ENCODE measurements at regions not wholly inside any gene's neighbourhood (a gene's known extent, or its start where the extent isn't known, plus 50 kb on each side); places are given as distances from the start of the nearest gene placed in this dataset.

DNA sequence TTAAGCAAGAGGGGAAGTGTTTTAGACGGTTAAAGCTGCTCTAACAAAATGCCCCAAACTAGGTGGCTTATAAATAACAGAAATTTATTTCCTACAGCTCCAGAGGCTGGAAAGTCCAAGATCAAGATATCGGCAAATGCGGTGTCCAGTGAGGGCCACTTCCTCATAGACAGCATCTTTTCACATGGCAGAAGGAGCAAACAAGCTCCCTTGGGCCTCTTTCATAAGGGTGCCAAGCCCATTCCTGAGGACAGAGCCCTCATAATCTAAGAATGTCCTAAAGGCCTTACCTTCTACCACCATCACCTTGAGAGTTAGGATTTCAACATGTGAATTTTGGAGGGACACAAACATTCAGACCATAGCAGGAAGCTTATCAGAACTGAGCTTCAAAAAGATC is 57.3 kb upstream of the PPP1CB start:
- intact Hi-C loops (cut with micrococcal nuclease) = no loop called here
- CTCF ChIA-PET = no interaction called here
- no peak for DNase-seq
- Mint-ChIP-seq H3K27ac (no peak overlapping the region), H3K36me3 (no peaks in the 10 kb centered on the region), H3K4me3 (no peak overlapping the region), H3K27me3 (no peaks in the 10 kb centered on the region), H3K9me3 (no peaks in the 10 kb centered on the region), H3K4me1 (ENCODE audit: low read depth) (no peaks in the 10 kb centered on the region)
- POLR2A ChIA-PET = no interaction called here

DNA sequence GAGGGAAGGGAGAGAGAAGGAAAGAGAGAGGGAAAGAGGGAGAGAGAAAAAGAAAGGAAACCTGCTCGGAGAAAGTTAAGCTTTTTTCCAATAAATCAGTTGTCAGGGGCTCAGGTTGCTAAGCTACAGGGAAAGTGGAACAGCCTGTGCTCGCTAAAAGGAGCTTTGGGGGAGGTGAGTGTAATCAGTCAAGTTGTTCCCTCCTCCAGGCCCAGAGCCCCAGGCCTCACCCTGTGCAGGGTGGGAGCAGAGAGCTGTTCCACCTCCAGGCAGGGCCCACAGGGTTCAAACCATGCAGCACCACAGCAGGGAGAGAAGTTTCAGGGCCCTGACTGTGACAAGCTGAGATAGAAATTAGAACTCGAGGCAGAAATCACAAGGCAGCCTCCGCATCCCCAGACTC is 56.4 kb upstream of the PPP1CB start:
- H3K27me3 Mint-ChIP-seq = no peaks in the 10 kb centered on the region
- no peak for DNase-seq
- H3K4me1 Mint-ChIP-seq (ENCODE audit: low read depth) = no peaks in the 10 kb centered on the region
- POLR2A ChIA-PET = interaction anchor here (0.9 to 1.1 kb wide), 2 partner anchors 9 to 33 kb away, joined by 3 read pairs; no protein-coding TSS in a partner anchor
- intact Hi-C loops (cut with micrococcal nuclease) = no loop called here
- CTCF ChIA-PET = no interaction called here
- no peak overlapping the region for H3K27ac Mint-ChIP-seq
- no peak overlapping the region for H3K4me3 Mint-ChIP-seq
- H3K36me3 Mint-ChIP-seq = no peaks in the 10 kb centered on the region
- no peaks in the 10 kb centered on the region for H3K9me3 Mint-ChIP-seq

DNA sequence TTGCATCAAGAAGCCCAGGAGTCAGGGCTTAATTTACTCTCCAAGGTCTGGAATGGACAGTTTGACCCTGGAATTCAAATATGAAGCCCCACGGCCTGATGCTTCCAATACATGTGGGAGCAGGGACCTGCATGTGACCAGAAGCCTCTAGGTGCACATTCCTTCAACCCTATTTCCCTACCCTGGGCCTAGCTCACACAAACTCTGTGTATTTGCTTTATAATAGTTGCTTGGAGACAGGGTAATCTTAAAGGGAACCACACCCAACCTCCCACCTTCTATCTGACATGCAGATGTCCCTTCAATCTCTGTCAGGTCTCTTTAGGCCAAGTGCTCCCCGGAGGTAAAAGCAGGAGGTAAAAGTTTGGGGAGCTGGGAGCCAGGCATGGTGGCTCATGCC is 55.4 kb upstream of the PPP1CB start:
- Mint-ChIP-seq H3K9me3 (no peaks in the 10 kb centered on the region), H3K4me1 (ENCODE audit: low read depth) (no peaks in the 10 kb centered on the region), H3K36me3 (no peaks in the 10 kb centered on the region), H3K4me3 (no peak overlapping the region), H3K27ac (no peak overlapping the region), H3K27me3 (no peaks in the 10 kb centered on the region)
- no peak for DNase-seq
- intact Hi-C loops (cut with micrococcal nuclease) = no loop called here
- CTCF ChIA-PET = interaction anchor here (0.9 to 1.4 kb wide), 3 partner anchors 46 to 129 kb away, joined by 3 read pairs; no protein-coding TSS in a partner anchor
- POLR2A ChIA-PET = no interaction called here

DNA sequence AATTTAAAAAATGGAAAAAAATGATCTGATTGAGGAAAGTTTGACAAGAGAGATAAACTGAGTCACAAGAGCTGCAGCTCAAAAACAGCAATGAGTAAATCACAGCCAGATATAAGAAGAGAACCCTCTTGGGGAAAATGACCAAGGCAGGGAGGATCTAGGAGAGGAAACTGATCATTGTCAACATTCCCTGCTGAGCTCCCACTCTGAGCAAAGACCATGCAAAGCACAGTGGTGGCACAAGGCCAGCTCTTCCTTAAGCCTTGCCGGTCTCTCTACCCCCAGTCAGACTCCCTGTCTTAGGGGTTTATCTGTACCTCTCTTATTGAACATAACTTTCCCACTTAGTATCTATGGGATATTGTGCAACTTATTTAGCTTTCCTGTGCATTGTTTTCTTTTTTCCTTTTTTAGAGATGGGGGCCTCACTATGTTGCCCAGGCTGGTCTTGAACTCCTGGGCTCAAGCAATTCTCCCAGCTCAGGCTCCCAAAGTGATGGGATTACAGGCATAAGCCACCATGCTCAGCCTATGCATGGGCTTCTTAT is 54.0 kb upstream of the PPP1CB start:
- Mint-ChIP-seq H3K4me1 (ENCODE audit: low read depth) (no peaks in the 10 kb centered on the region), H3K36me3 (no peaks in the 10 kb centered on the region), H3K9me3 (no peaks in the 10 kb centered on the region), H3K27me3 (no peaks in the 10 kb centered on the region), H3K4me3 (no peak overlapping the region), H3K27ac (no peak overlapping the region)
- no peak for DNase-seq
- CTCF ChIA-PET = interaction anchor here (0.7 to 1.4 kb wide), 2 partner anchors 103 kb away, joined by 3 read pairs; no protein-coding TSS in a partner anchor
- POLR2A ChIA-PET = interaction anchor here (0.9 kb wide), 1 partner anchor 173 kb away, joined by 3 read pairs; the partner anchor contains the start of gene TRMT61B
- intact Hi-C loops (cut with micrococcal nuclease) = no loop called here

DNA sequence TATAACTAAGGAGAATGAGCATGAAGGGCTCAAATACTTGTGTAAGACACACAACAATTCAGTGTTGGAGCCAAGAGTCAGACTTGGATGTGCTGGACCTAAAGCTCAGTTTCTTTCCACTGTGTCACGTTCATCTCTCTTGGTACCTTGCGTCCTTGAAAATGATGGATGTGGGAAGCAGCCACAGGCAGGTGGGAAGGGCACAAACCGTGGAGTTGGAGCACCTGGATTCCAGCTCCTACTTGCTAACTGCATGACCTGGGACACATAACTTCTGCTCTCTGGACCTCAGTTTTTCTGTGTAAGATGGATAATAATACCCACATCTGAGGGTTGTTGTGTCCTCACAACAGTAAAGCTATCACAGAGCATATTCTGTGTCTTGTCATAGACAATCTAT is 53.1 kb upstream of the PPP1CB start:
- Mint-ChIP-seq H3K4me3 (no peak overlapping the region), H3K4me1 (ENCODE audit: low read depth) (no peaks in the 10 kb centered on the region), H3K9me3 (no peaks in the 10 kb centered on the region), H3K36me3 (no peaks in the 10 kb centered on the region), H3K27ac (no peak overlapping the region), H3K27me3 (no peaks in the 10 kb centered on the region)
- intact Hi-C loops (cut with micrococcal nuclease) = no loop called here
- CTCF ChIA-PET = interaction anchor here (0.7 kb wide), 1 partner anchor 103 kb away, joined by 3 read pairs; no protein-coding TSS in a partner anchor
- POLR2A ChIA-PET = no interaction called here
- no peak for DNase-seq

All from activated CD4-positive, alpha-beta memory T cell treated with anti-CD3 and anti-CD28 coated beads for 36 hours (primary cell).